Epithelial cell of esophagus (primary cell): ENCODE measurements at regions not wholly inside any gene's neighbourhood (a gene's known extent, or its start where the extent isn't known, plus 50 kb on each side); places are given as distances from the start of the nearest gene placed in this dataset.
A peak's percentile ranks its signal among the peaks of the same experiment; 100 is the strongest.

Source experiments
- DNase-seq: peaks from one replicate; pipeline ENCODE4 v3.0.0; 2010; ENCODE audit warnings: low read depth
- H3K4me3 ChIP-seq: 2 replicates; pipeline ENCODE4 v1.5.1; 2011; ENCODE audit warnings: mild to moderate bottlenecking, low read length, control low read depth
- TF ChIP-seq, protein P1 (sequence below): IDR thresholded peaks from 2 replicates; pipeline ENCODE4 v1.5.1; 2011; ENCODE audit warnings: low read depth, mild to moderate bottlenecking, low read length, control low read depth, inconsistent platforms; ENCODE audit not compliant: insufficient read depth; ENCODE audit errors: missing control alignments

DNA sequence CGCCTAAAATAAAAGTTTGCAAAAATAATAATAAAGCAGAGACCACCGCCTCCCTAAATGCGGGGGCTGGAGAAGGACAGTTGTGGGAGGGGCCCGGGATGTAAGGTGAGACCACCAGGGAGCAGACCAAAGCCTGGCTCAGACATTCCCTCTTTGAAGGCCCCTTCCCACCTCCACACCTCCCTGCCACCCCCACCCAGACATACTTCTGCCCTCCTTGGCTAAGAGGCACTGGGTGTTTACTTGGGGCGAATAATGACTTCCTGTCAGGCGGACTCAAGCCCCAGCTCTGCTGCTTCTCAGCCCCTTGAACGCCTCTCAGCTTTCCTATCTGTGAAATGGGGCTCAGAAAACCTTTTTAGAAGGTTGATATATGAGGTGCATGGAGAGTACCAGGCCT, 58.8 kb upstream of the GGTA1 start:
- no peak for DNase-seq
- TF ChIP-seq, protein P1, sequence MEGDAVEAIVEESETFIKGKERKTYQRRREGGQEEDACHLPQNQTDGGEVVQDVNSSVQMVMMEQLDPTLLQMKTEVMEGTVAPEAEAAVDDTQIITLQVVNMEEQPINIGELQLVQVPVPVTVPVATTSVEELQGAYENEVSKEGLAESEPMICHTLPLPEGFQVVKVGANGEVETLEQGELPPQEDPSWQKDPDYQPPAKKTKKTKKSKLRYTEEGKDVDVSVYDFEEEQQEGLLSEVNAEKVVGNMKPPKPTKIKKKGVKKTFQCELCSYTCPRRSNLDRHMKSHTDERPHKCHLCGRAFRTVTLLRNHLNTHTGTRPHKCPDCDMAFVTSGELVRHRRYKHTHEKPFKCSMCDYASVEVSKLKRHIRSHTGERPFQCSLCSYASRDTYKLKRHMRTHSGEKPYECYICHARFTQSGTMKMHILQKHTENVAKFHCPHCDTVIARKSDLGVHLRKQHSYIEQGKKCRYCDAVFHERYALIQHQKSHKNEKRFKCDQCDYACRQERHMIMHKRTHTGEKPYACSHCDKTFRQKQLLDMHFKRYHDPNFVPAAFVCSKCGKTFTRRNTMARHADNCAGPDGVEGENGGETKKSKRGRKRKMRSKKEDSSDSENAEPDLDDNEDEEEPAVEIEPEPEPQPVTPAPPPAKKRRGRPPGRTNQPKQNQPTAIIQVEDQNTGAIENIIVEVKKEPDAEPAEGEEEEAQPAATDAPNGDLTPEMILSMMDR = no peak
- H3K4me3 ChIP-seq = no peak overlapping the region

DNA sequence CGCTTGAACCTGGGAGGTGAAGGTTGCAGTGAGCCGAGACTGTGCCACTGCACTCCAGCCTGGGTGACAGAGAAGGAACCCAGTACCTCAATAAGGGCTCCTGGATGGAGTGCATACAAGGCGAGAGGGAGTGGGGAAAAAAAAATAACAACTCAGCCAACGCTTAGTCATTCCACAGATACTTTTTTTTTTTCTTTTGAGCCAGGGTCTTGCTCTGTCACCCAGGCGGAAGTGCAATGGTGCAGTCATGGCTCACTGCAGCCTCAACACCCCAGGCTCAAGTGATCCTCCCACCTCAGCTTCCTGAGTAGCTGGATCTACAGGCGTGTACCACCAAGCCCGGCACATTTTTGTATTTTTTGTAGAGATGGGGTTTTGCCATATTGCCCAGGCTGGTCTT, 59.5 kb upstream of the GGTA1 start:
- TF ChIP-seq, protein P1 = no peak
- no peak overlapping the region for H3K4me3 ChIP-seq
- peak; percentile 79 for DNase-seq

DNA sequence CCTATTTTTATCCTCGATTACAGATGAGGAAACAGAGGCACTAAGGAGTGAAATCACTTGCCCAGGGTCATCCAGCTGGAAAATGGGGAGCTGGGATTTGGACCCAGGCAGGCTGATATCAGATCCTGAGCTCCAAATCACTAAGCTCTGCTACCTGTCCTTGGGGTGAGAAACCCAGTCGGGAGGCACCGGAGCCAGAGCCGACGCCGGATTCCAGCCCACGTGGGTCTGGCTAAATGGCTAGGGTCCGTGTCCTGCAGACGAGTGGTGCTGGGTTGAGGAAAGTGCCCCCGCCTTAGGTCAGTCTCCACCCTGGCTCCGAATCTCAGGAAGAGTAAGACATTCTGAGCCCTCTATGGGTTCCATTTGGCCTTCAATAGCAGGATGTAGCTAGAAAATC, 61.3 kb upstream of the GGTA1 start:
- DNase-seq = no peak
- no peak overlapping the region for H3K4me3 ChIP-seq
- TF ChIP-seq, protein P1 = no peak

DNA sequence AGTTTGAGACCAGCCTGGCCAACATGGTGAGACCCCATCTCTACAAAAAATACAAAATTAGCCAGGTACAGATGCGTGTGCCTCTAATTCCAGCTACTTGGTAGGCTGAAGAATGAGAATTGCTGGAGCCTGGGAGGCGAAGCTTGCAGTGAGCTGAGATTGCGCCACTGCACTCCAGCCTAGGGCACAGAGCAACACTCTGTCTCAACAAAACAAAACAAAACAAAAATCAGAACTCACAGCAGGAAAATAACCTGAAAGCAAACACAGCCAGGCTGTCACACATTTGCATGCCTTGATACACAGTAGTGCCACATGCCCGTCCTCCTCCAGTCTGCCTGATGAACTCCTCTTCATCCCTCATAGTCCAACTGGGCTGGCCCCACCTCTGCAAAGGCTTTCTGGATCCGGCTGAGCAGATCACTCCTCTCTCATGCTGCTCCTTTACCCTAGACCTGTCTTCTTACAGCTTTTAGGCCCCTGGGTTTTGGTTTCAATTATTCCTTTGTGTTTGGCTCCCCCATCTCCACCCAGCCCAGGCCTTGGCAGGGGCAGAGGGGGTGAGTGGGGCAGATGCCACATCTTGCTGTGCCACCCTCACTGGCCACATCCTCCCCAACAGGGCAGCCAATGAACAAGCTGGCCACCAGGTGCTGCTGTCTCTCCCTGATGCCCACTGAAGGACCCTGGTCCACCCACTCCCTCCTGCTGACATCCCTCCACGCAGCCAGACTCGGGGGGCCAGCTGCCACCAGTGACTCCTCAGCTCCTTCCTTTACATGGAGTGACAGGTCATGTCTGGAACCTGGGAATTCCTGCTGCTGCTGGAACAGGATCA, 62.0 kb upstream of the GGTA1 start:
- TF ChIP-seq, protein P1 = peak; percentile 37
- H3K4me3 ChIP-seq = no peak overlapping the region

DNA sequence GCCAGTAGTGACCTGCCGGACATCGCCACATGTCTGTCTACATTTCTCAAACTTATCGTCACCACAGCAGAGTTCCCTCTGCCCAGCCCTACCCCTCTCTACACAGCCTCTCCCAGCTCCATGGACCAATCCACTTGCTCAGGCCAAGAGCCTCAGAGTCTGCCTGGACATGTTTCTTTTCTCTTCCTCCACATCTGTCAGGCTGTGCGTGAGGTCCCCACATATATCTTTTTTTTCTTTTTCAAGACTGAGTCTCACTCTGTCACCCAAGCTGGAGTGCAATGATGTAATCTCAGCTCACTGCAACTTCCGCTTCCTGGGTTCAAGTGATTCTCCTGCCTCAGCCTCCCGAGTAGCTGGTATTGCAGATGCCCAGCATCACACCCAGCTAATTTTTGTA, 62.7 kb upstream of the GGTA1 start:
- H3K4me3 ChIP-seq = no peak overlapping the region
- TF ChIP-seq, protein P1 = no peak
- peak; percentile 87 for DNase-seq

More for the DNA sequence above, 62.0 kb upstream of the GGTA1 start:
- DNase-seq = peak; percentile 57

DNA sequence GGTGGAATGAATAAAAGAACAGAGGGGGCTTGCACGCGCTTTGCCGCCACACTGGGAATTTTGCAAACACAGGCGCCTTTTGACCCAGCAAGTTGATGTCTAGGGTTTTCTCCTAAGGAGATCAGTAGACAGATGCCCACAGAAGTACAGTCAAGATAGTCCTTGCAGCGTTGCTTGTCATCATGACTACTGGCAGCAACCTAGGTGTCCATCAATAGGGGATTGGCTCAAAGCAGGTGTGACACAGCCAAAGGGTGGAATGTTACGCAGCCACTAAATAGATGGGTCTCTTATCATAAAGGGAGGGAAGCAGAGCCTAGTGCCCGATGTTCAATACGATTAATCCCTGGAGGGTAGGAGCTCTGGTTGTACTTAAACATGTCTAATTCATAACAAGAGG, 63.8 kb upstream of the GGTA1 start:
- TF ChIP-seq, protein P1 = no peak
- H3K4me3 ChIP-seq = no peak overlapping the region
- no peak for DNase-seq

DNA sequence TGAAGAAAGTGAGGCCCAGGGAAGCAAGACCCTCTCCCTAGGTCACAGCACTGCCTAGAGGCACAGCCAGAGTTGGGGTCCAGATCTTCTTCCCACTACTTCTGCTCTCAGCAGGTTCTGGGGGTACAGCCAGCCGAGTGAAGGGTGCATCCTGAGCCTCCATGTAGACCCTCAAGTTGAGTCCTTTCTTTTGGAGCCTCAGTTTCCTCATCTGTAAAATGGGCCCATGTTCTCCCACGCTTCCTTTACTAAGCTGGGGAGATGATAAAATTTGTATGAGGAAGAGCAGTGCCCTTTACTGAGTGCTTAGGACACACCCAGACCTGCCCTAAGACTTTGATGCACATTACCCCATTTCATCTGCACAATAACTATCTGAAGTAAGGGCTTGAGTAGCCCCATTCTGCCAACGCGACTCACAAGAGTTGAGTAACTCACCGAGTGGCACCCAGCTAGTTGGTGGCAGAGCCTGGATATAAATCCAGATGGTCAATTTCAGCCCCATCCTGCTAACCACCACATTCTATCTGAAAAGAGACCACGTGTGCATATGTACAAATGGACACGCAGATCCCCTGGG, 64.3 kb upstream of the GGTA1 start:
- peak; percentile 70 for DNase-seq
- no peak overlapping the region for H3K4me3 ChIP-seq
- TF ChIP-seq, protein P1 = no peak
